Fibroblast of lung (primary cell): ENCODE measurements at regions not wholly inside any gene's neighbourhood (a gene's known extent, or its start where the extent isn't known, plus 50 kb on each side); places are given as distances from the start of the nearest gene placed in this dataset.

Source experiments
- CTCF ChIP-seq, 2 donors: IDR thresholded peaks in 1 of 2; conservative IDR thresholded peaks in 1 of 2; 1 replicate in 1 of 2; 2 replicates in 1 of 2; pipeline ENCODE4 v1.5.1; 2011 to 2012; ENCODE audit warnings: low read length in 2 of 2, control low read depth in 1 of 2, inconsistent platforms in 1 of 2, low read depth in 1 of 2, mild to moderate bottlenecking in 1 of 2
- EZH2 ChIP-seq: IDR thresholded peaks from 2 replicates; pipeline ENCODE4 v1.5.1; 2012; ENCODE audit warnings: low read length, control low read depth, mild to moderate bottlenecking; ENCODE audit errors: missing control alignments

DNA sequence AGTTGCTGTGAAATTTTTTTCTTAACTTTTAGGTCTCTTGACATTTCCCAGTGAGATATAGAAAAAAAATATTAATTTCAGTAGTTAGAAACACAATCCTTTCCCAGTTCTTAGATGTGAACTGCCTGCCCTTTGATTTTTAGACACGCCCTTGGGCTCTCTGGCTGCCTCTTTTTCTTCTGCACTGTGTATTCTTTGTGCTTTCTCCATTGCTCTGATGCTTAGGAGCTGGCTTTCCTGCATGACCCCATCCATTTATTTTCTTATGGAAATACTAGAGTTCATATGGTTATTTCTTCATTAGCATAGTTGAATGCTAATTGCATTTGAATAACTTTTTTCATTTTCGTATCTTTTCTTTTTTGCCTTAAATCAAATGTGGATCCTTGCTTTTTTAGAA is 224.9 kb upstream of the SMIM31 start:
- TF ChIP-seq CTCF (conservative IDR thresholded peaks at IDR 0.05 in 1 of 2, IDR thresholded peaks at IDR 0.05 in 1 of 2; ENCODE audit: low read depth in 1 of 2, low read length in 2 of 2) (no peak), EZH2 (no peak)
